ENCODE measurements at regions not wholly inside any gene's neighbourhood (a gene's known extent, or its start where the extent isn't known, plus 50 kb on each side); places are given as distances from the start of the nearest gene placed in this dataset.
"Not testable (repeated sequence)": the region's sequence is repeated elsewhere in the genome, so short reads cannot be mapped to it uniquely, and the experiment has no call there.

- TF ChIP-seq PAX5 (IDR thresholded peaks at IDR 0.05; ENCODE audit: insufficient read depth, low read length, severe bottlenecking) (no peak), TAF1 (IDR thresholded peaks at IDR 0.05; ENCODE audit: low read depth, low read length) (no peak), POLR2AphosphoS5 (IDR thresholded peaks at IDR 0.05; ENCODE audit: low read depth, low read length) (no peak), POU2F2 (IDR thresholded peaks at IDR 0.05; ENCODE audit: low read depth, low read length) (no peak), SPI1 (IDR thresholded peaks at IDR 0.05; ENCODE audit: low read depth, low read length) (no peak), POLR2A (IDR thresholded peaks at IDR 0.05; ENCODE audit: low read depth, low read length) (no peak)
- FAIRE-seq (no peak), DNase-seq (ENCODE audit: insufficient read length, low spot score) (no peak)
These were observed 264.9 kb downstream of the MEX3B start for GRCh38 chr15:81780966-81781365.

GRCh38 chr15:81779181-81779580 is 266.6 kb downstream of the MEX3B start:
- TF ChIP-seq POLR2A (IDR thresholded peaks at IDR 0.05; ENCODE audit: low read depth, low read length), result no peak
- no peak for TF ChIP-seq POU2F2 (IDR thresholded peaks at IDR 0.05; ENCODE audit: low read depth, low read length)
- no peak for TF ChIP-seq TAF1 (IDR thresholded peaks at IDR 0.05; ENCODE audit: low read depth, low read length)
- TF ChIP-seq POLR2AphosphoS5 (IDR thresholded peaks at IDR 0.05; ENCODE audit: low read depth, low read length), result no peak
- TF ChIP-seq PAX5 (IDR thresholded peaks at IDR 0.05; ENCODE audit: insufficient read depth, low read length, severe bottlenecking), result no peak
- no peak for TF ChIP-seq SPI1 (IDR thresholded peaks at IDR 0.05; ENCODE audit: low read depth, low read length)
- DNase-seq (ENCODE audit: insufficient read length, low spot score) (no peak), FAIRE-seq (no peak)

GRCh38 chr15:81777546-81777945 is 268.3 kb downstream of the MEX3B start:
- DNase-seq (ENCODE audit: insufficient read length, low spot score) (no peak), FAIRE-seq (no peak)
- TF ChIP-seq POLR2A (IDR thresholded peaks at IDR 0.05; ENCODE audit: low read depth, low read length) (no peak), POLR2AphosphoS5 (IDR thresholded peaks at IDR 0.05; ENCODE audit: low read depth, low read length) (no peak), TAF1 (IDR thresholded peaks at IDR 0.05; ENCODE audit: low read depth, low read length) (no peak), SPI1 (IDR thresholded peaks at IDR 0.05; ENCODE audit: low read depth, low read length) (no peak), POU2F2 (IDR thresholded peaks at IDR 0.05; ENCODE audit: low read depth, low read length) (no peak), PAX5 (IDR thresholded peaks at IDR 0.05; ENCODE audit: insufficient read depth, low read length, severe bottlenecking) (no peak)

DNA sequence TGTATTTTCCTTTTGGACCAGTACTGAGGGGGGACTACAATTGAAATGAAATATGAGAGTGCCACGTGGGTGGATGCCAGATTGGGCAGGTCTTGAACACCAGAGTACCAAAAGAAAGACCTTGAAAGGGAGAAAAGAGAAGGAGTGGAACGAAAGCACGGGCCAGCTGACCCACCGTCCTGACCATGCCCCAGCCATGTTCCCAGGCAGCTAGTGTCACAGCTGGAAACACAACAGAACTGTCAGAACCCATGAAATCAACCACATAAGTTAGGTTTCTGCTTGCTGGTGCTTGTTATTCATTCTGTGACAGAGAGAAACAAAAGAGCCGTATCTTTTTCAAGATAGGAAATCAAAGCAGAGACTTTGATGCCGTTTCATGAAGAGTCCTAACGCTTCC is 268.8 kb downstream of the MEX3B start:
- no peak for TF ChIP-seq TAF1 (IDR thresholded peaks at IDR 0.05; ENCODE audit: low read depth, low read length)
- no peak for TF ChIP-seq POLR2AphosphoS5 (IDR thresholded peaks at IDR 0.05; ENCODE audit: low read depth, low read length)
- no peak for TF ChIP-seq PAX5 (IDR thresholded peaks at IDR 0.05; ENCODE audit: insufficient read depth, low read length, severe bottlenecking)
- no peak for TF ChIP-seq POLR2A (IDR thresholded peaks at IDR 0.05; ENCODE audit: low read depth, low read length)
- TF ChIP-seq SPI1 (IDR thresholded peaks at IDR 0.05; ENCODE audit: low read depth, low read length), result no peak
- TF ChIP-seq POU2F2 (IDR thresholded peaks at IDR 0.05; ENCODE audit: low read depth, low read length), result no peak
- FAIRE-seq, result no peak
- no peak for DNase-seq (ENCODE audit: insufficient read length, low spot score)

DNA sequence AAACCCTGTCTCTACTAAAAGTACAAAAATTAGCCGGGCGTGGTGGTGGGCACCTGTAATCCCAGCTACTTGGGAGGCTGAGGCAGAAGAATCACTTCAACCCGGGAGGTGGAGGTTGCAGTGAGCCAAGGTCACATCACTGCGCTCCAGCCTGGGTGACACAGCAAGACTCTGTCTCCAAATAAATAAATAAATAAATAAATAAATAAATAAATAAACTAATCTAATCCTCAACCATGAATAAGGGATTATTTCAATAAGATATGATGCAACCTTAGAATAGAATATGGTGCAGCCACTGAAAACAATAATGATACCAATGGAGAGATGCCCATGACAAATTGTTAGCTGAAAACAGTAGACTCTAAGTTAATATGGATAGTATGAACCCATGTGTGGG is 270.0 kb downstream of the MEX3B start:
- DNase-seq (ENCODE audit: insufficient read length, low spot score); FAIRE-seq: not testable (repeated sequence)

DNA sequence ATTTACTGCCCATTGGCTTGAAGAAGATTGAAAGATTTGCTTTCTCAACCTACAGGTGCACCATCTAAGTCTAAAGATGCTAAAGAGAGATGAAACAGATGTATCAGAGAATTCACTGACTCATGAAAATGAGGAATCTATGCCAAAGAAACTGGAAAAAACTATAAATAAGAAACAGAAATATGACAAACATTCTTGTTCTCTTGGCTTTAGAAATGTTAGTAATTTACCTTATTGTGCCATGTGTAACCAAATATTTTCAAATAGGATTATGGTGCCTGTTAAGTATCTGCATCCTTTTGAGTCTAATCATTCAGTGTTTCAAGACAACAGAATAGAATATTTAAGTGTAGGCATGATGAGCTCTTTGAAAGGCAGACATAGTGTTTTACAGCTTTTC is 271.5 kb downstream of the MEX3B start:
- FAIRE-seq, result no peak
- no peak for DNase-seq (ENCODE audit: insufficient read length, low spot score)

GRCh38 chr15:81768773-81769172 is 277.0 kb downstream of the MEX3B start:
- FAIRE-seq (no peak), DNase-seq (ENCODE audit: insufficient read length, low spot score) (no peak)
- TF ChIP-seq SPI1 (IDR thresholded peaks at IDR 0.05; ENCODE audit: low read depth, low read length) (no peak), POLR2AphosphoS5 (IDR thresholded peaks at IDR 0.05; ENCODE audit: low read depth, low read length) (no peak), POU2F2 (IDR thresholded peaks at IDR 0.05; ENCODE audit: low read depth, low read length) (no peak), PAX5 (IDR thresholded peaks at IDR 0.05; ENCODE audit: insufficient read depth, low read length, severe bottlenecking) (no peak), TAF1 (IDR thresholded peaks at IDR 0.05; ENCODE audit: low read depth, low read length) (no peak)

More for the DNA sequence above, 271.5 kb downstream of the MEX3B start:
- TF ChIP-seq PAX5 (IDR thresholded peaks at IDR 0.05; ENCODE audit: insufficient read depth, low read length, severe bottlenecking) (no peak), TAF1 (IDR thresholded peaks at IDR 0.05; ENCODE audit: low read depth, low read length) (no peak), POLR2A (IDR thresholded peaks at IDR 0.05; ENCODE audit: low read depth, low read length) (no peak), SPI1 (IDR thresholded peaks at IDR 0.05; ENCODE audit: low read depth, low read length) (no peak), POU2F2 (IDR thresholded peaks at IDR 0.05; ENCODE audit: low read depth, low read length) (no peak), POLR2AphosphoS5 (IDR thresholded peaks at IDR 0.05; ENCODE audit: low read depth, low read length) (no peak)

- FAIRE-seq (no peak), DNase-seq (ENCODE audit: insufficient read length, low spot score) (no peak)
- TF ChIP-seq PAX5 (IDR thresholded peaks at IDR 0.05; ENCODE audit: insufficient read depth, low read length, severe bottlenecking), result no peak
- TF ChIP-seq TAF1 (IDR thresholded peaks at IDR 0.05; ENCODE audit: low read depth, low read length), result no peak
- no peak for TF ChIP-seq POU2F2 (IDR thresholded peaks at IDR 0.05; ENCODE audit: low read depth, low read length)
- no peak for TF ChIP-seq POLR2AphosphoS5 (IDR thresholded peaks at IDR 0.05; ENCODE audit: low read depth, low read length)
- no peak for TF ChIP-seq SPI1 (IDR thresholded peaks at IDR 0.05; ENCODE audit: low read depth, low read length)
- TF ChIP-seq POLR2A (IDR thresholded peaks at IDR 0.05; ENCODE audit: low read depth, low read length), result no peak
These were observed 278.9 kb downstream of the MEX3B start for GRCh38 chr15:81766829-81767475.

DNA sequence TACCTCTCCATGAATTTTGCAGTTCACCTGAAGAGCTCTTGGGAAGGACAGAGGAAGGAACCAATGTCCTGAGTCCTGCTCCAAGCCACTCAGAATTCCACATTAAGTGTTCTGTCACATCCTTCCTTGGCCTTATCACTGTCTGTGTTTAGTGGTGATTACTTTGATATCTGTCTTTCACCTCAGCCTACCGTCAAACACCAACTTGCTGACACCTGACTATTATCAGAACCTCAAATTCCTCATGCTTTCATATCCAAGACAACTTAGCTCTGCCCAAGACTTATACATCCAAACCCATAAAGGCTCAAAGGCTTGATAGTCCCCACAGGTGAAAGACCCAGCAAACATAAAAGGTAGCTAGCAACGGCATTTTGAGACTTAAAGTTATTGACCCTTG is 280.0 kb downstream of the MEX3B start:
- DNase-seq (ENCODE audit: insufficient read length, low spot score) (no peak), FAIRE-seq (no peak)
- TF ChIP-seq SPI1 (IDR thresholded peaks at IDR 0.05; ENCODE audit: low read depth, low read length) (no peak), POLR2A (IDR thresholded peaks at IDR 0.05; ENCODE audit: low read depth, low read length) (no peak), PAX5 (IDR thresholded peaks at IDR 0.05; ENCODE audit: insufficient read depth, low read length, severe bottlenecking) (no peak), POLR2AphosphoS5 (IDR thresholded peaks at IDR 0.05; ENCODE audit: low read depth, low read length) (no peak), POU2F2 (IDR thresholded peaks at IDR 0.05; ENCODE audit: low read depth, low read length) (no peak)

DNA sequence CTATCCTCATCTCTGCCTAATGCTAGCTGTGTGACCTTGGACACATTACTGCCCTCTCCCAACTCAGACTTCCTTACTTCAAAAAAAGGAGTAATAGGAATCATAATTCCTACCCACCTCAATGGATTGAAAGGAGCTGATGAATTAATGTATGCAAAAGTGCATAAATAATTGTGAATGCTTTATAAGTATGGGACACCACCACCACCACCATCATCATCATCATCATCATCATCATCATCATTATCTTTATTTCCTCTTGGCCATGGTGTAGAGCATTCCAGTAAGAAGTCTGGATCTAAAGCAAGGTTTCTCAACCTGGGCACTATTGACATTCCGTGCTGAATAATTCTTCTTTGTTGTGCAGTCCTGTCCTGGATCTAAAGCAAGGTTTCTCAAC is 282.5 kb downstream of the MEX3B start:
- no peak for DNase-seq (ENCODE audit: insufficient read length, low spot score)
- TF ChIP-seq SPI1 (IDR thresholded peaks at IDR 0.05; ENCODE audit: low read depth, low read length) (no peak), TAF1 (IDR thresholded peaks at IDR 0.05; ENCODE audit: low read depth, low read length) (no peak), POLR2AphosphoS5 (IDR thresholded peaks at IDR 0.05; ENCODE audit: low read depth, low read length) (no peak), POLR2A (IDR thresholded peaks at IDR 0.05; ENCODE audit: low read depth, low read length) (no peak), PAX5 (IDR thresholded peaks at IDR 0.05; ENCODE audit: insufficient read depth, low read length, severe bottlenecking) (no peak), POU2F2 (IDR thresholded peaks at IDR 0.05; ENCODE audit: low read depth, low read length) (no peak)
- no peak for FAIRE-seq

Measured in GM12891 (cell line).